CD4-positive, alpha-beta T cell treated with Interferon gamma for 1 hour (primary cell): ENCODE measurements at regions not wholly inside any gene's neighbourhood (a gene's known extent, or its start where the extent isn't known, plus 50 kb on each side); places are given as distances from the start of the nearest gene placed in this dataset.

Experiments used
- DNase-seq: peaks from one replicate; pipeline ENCODE4 v3.0.0-alpha.2; 2020

DNA sequence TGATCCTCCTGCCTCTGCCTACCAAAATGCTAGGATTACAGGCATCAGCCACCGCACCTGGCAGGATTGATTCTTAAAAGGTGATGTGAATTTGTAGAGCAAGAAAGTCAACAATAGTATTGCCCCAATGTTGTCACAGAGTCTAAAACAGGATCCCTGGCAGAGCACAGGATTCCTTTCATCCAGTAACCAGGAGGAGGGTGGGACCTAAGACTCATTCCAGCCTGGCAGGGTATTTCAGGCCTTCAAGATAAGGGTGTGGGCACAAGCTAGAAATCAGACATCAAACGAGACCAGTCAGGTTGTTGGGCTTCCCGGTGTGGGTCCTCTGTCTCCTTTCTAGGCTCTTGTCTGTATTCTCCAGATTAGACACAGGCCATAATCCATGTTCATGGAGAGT, 511.4 kb downstream of the BCL11A start:
- DNase-seq, result no peak

GRCh38 chr2:60033325-60033724, 520.1 kb downstream of the BCL11A start:
- no peak for DNase-seq

DNA sequence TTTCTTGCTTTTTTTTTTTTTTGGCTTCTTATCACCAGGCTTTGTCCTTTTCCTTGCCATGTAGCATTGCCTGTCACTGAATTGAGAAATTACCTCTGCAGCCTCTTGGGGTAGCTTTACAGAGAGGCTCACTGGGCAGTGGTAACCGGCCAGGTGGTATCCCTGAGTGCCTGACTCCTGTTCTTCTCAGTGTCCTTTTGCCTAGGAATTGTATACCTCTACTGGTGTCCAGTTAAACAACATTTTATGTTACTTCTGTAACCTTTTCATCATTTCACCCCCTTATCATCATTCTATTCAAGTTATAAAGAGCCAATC, 523.9 kb downstream of the BCL11A start:
- no peak for DNase-seq

- DNase-seq, result no peak
Observed at GRCh38 chr2:60028849-60029565, 524.4 kb downstream of the BCL11A start.

DNA sequence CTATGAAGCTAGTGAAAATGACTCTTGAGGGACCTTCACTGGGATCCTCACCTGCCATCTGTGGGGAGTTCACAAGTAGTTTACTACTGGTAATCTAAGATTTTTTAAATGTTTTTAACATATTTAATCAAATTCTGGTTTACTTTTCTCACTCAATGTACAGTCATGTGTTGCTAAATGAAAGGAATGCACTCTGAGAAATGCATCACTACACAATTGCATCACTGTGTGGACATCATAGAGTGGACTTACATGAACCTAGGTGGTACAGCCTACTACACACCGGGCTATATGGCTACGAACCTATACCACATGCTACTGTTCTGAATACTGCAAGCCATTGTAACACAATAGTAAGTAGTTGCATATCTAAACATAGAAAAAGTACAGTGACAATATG, 528.0 kb downstream of the BCL11A start:
- DNase-seq, result no peak

- DNase-seq, result no peak
Observed at GRCh38 chr2:60023256-60023985, 530.0 kb downstream of the BCL11A start.

DNA sequence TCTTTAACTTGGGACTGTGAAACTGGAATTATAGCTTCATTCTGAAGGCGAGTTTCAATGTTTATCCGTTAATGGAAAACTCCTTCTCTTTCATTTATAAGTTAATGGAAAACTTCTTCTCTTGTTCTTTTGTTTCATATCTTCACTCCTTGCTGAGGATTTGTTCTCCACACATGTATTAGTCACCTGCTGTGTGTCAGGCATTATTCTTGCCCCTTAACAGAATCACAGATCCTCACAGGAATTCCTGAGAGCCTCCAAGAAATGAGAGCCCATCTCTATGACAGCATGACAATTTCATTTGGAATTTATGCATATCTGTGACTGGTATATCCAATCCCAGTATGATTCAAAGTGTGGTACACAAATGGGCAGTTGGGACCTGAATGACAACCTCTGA, 545.8 kb downstream of the BCL11A start:
- no peak for DNase-seq

DNA sequence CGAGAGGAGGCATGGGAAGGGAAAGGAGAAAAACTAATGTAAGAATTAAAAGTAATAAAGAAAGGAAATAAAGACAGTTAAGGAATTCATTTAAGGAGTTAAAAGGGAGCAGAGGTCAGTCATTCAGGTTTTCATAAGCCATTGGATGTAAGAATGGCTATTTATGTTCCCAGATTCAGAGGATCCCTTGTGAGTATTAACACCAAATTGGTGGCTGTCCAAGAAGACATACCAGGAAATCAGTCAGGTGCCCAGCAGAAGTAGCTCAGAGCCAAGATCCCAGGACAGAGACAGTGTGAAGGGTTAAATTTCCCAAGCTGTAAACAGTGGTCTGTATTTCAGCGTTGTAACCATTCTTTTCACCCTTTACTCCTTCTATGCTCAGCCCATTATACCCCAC, 550.4 kb downstream of the BCL11A start:
- no peak for DNase-seq

DNA sequence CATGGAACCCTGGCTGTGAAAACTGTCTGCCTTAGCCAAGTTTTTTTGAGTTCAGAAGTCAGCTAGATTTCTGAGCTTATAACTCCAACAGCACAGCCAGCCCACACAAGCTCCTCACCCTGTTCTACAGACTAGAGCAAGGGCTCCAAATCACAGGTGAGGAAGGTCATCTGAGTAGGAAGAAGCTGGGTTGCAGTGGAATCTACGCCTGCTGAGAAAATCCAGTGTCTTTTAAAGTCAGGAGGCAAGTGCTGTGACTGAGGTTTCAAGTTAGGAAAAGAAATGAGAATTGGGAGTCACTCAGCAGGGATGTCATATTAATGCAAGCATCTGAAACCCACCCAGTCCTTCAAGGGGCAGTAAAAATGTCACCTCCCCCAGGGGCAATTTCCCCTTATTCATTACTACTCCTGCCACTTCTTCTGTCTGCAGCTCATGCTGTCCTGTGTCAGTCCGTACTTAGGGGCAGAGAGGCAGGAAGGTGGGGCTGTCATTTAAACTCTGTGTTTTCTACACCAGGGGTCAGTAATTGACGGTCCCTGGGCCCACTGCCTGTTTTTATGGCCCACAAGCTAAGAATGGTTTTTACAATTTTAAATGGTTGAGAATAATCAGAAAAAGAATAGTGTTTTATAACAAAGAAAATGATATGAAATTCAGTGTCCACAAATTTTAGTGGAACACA, 551.1 kb downstream of the BCL11A start:
- no peak for DNase-seq

- DNase-seq, result no peak
Observed at GRCh38 chr2:60000686-60001085, 552.8 kb downstream of the BCL11A start.

- DNase-seq, result no peak
Observed at GRCh38 chr2:59998324-59998723, 555.1 kb downstream of the BCL11A start.

- DNase-seq, result no peak
Observed at GRCh38 chr2:59997371-59997770, 556.1 kb downstream of the BCL11A start.

DNA sequence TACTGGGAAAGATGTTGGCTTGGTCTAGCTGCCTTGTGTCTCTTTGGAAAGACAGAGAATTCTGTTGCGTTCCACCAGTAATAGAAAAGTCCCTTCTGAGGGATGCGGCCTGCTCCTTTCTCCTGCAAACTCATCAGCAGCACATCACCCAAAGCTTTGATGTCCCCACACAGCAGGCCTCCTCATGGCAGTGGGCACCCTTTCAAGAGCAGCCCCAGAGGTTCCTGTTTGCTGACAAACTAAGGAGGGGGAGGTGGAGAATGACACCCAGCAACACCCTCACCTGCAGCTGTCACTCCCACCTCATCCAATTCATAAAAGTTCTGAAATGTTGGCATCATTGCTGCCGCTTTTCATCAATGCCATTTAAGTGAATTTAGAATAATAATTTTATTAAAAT, 556.6 kb downstream of the BCL11A start:
- no peak for DNase-seq

DNA sequence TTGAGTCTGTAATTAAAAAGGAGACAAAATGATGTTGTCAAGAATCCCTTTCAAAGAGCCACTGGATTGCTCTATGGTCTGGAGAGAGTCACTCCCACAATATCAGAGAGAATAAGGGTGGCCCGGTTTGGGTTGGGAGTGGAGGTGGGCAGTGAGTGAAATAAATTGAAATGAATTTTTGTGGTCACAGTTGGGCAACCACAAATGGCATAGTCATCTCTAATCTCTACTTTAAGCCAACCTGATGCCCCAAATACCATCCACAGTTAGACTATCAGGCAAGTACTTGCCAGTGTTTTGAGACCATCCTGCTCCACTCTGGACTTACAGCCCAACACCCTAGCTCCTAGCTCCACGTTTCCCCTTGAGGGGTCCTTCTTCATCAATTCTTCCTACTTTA, 559.7 kb downstream of the BCL11A start:
- DNase-seq, result no peak

- no peak for DNase-seq
Observed at GRCh38 chr2:59988341-59988740, 565.1 kb downstream of the BCL11A start.

GRCh38 chr2:59986511-59986910, 566.9 kb downstream of the BCL11A start:
- no peak for DNase-seq

GRCh38 chr2:59985923-59986322, 567.5 kb downstream of the BCL11A start:
- DNase-seq, result no peak

GRCh38 chr2:59974051-59974766, 579.2 kb downstream of the BCL11A start:
- DNase-seq, result no peak

DNA sequence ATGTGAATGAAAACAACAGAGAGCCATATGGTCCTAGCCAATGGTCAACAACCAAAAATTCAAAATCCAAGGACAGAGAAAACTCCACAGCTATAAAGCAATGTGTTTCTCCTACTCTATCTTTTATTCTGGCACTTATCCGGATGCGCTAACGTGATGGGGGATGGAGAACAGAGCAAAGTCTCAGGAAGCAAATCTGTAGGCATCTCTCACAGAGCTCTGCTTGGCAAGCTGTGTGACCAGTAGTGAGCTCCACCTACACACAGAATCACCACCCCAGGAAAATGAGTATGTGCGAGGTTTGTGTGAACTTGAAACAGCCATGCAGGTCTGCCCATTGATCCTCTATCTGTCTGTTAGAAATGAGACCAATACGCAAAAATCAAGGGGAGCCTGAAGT, 584.3 kb downstream of the BCL11A start:
- no peak for DNase-seq

DNA sequence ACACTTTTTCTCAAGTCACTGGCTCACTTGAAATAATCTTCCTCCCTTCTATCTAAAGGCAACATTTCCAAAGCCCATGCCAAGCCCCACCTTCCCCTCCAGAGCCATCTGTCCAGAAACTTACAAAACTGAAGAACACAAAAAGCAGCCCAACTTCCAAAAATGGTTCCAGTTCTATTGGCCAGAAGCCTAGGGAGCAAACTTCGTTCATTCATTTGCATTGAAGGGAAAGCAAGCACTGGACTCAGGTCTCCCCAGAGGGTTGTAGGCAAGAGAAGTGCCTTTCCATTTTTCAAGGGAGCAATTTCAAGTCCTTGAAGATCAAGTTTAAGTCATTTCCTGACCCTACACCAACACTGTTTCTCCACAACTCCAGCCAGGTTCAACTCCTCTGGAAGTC, 585.0 kb downstream of the BCL11A start:
- no peak for DNase-seq

- no peak for DNase-seq
Observed at GRCh38 chr2:59967691-59968090, 585.8 kb downstream of the BCL11A start.

DNA sequence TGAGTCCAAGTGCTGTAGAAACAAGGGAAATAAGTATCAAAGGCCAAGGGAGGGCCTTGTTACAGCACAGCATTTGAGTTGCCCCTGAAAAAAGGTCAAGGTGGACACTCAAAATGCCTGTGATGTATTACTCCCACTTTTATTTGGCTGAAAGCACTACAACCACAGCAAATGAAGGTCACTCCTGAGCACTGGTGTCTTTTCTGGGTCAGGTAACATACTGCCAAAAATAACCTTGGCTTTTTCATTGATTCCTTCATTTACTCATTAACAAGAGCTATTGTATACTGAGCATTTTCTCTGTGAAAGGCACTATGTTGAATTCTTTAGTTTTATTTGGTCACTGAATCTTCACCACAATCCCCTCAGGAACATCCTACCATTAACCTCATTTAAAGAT, 590.3 kb downstream of the BCL11A start:
- no peak for DNase-seq

- DNase-seq, result no peak
Observed at GRCh38 chr2:59961746-59962145, 591.7 kb downstream of the BCL11A start.

GRCh38 chr2:59959944-59960343, 593.5 kb downstream of the BCL11A start:
- no peak for DNase-seq
